NB4 (cell line): ENCODE measurements at regions not wholly inside any gene's neighbourhood (a gene's known extent, or its start where the extent isn't known, plus 50 kb on each side); places are given as distances from the start of the nearest gene placed in this dataset.

Source experiments
- DNase-seq: peaks from one replicate; pipeline ENCODE4 v3.0.0; 2010; ENCODE audit warnings: low read depth
- H3K4me3 ChIP-seq: one replicate; pipeline ENCODE4 v1.5.1; 2011; ENCODE audit warnings: mild to moderate bottlenecking, low read depth, low read length, moderate library complexity
- CTCF ChIP-seq: IDR thresholded peaks from one replicate; pipeline ENCODE4 v1.5.1; 2012; ENCODE audit warnings: low read depth, low read length
- MAX ChIP-seq: IDR thresholded peaks from 2 replicates; pipeline ENCODE4 v1.6.1; 2011; ENCODE audit warnings: low read depth, low read length
- MYC ChIP-seq: IDR thresholded peaks from 2 replicates; pipeline ENCODE4 v1.6.1; 2011; ENCODE audit warnings: low read depth, low read length
- POLR2A ChIP-seq: IDR thresholded peaks from 2 replicates; pipeline ENCODE4 v1.6.1; 2011; ENCODE audit warnings: mild to moderate bottlenecking; ENCODE audit not compliant: insufficient read length; ENCODE audit errors: extremely low read depth

- no peak for DNase-seq
- TF ChIP-seq MAX (no peak), MYC (no peak), CTCF (no peak), POLR2A (no peak)
- no peak overlapping the region for H3K4me3 ChIP-seq
Measured at GRCh38 chr12:88707800-88708199, 127.5 kb upstream of the KITLG start.

GRCh38 chr12:88706286-88706685 is 126.0 kb upstream of the KITLG start:
- no peak for DNase-seq
- no peak overlapping the region for H3K4me3 ChIP-seq
- TF ChIP-seq MYC, result no peak
- no peak for TF ChIP-seq CTCF
- no peak for TF ChIP-seq MAX
- TF ChIP-seq POLR2A, result no peak

- no peak for TF ChIP-seq POLR2A
- no peak for TF ChIP-seq CTCF
- no peak for TF ChIP-seq MAX
- no peak for TF ChIP-seq MYC
- no peak for DNase-seq
- H3K4me3 ChIP-seq, result no peak overlapping the region
Measured at GRCh38 chr12:88703790-88704189, 123.5 kb upstream of the KITLG start.

- no peak for TF ChIP-seq MYC
- H3K4me3 ChIP-seq, result no peak overlapping the region
- no peak for DNase-seq
Measured at GRCh38 chr12:88698471-88698870, 118.2 kb upstream of the KITLG start.

GRCh38 chr12:88693837-88694445 is 113.7 kb upstream of the KITLG start:
- no peak overlapping the region for H3K4me3 ChIP-seq
- TF ChIP-seq MYC (no peak), POLR2A (no peak), CTCF (no peak), MAX (no peak)
- no peak for DNase-seq

GRCh38 chr12:88691811-88692210 is 111.5 kb upstream of the KITLG start:
- no peak for DNase-seq
- no peak overlapping the region for H3K4me3 ChIP-seq
- TF ChIP-seq CTCF (no peak), POLR2A (no peak), MYC (no peak), MAX (no peak)
